OCI-LY3 (cell line): ENCODE measurements at regions not wholly inside any gene's neighbourhood (a gene's known extent, or its start where the extent isn't known, plus 50 kb on each side); places are given as distances from the start of the nearest gene placed in this dataset.

ENCODE experiments used
- CTCF ChIP-seq: fragments of 200-600, 300-600 bp; sonication (generic); IDR thresholded peaks from 2 replicates; pipeline ENCODE4 v1.5.1; 2014; ENCODE audit warnings: antibody characterized with exemption, low read length, low read depth
- EZH2phosphoT487 ChIP-seq: fragments of 200-600 bp; shearing (Covaris generic); IDR thresholded peaks from 2 replicates; pipeline ENCODE4 v1.6.1; 2018; ENCODE audit warnings: antibody characterized with exemption, mixed run types, low read depth

- TF ChIP-seq CTCF (no peak), EZH2phosphoT487 (no peak)
Observed at GRCh38 chr18:69109686-69110085, 291.0 kb upstream of the DOK6 start.
